Ishikawa (cell line): ENCODE measurements at regions not wholly inside any gene's neighbourhood (a gene's known extent, or its start where the extent isn't known, plus 50 kb on each side); places are given as distances from the start of the nearest gene placed in this dataset.

ENCODE experiments used
- CEBPB ChIP-seq: IDR thresholded peaks from 2 replicates; pipeline ENCODE4 v1.6.1; 2012
- CREB1 ChIP-seq: IDR thresholded peaks from 2 replicates; pipeline ENCODE4 v1.6.1; 2012; ENCODE audit warnings: low read depth
- EP300 ChIP-seq: IDR thresholded peaks from 2 replicates; pipeline ENCODE4 v1.6.1; 2012; ENCODE audit warnings: borderline replicate concordance
- FOXM1 ChIP-seq: IDR thresholded peaks from 2 replicates; pipeline ENCODE4 v1.6.1; 2012; ENCODE audit warnings: low read depth, borderline replicate concordance
- TCF12 ChIP-seq: IDR thresholded peaks from 2 replicates; pipeline ENCODE4 v1.6.1; 2012; ENCODE audit warnings: low read depth
- YY1 ChIP-seq: IDR thresholded peaks from 2 replicates; pipeline ENCODE4 v1.6.1; 2012; ENCODE audit warnings: low read depth
- TF ChIP-seq, protein P1 (sequence below): IDR thresholded peaks from 2 replicates; pipeline ENCODE4 v1.6.1; 2012; ENCODE audit warnings: low read depth, mild to moderate bottlenecking
- TF ChIP-seq, protein P2 (sequence below): IDR thresholded peaks from 2 replicates; pipeline ENCODE4 v1.6.1; 2012

DNA sequence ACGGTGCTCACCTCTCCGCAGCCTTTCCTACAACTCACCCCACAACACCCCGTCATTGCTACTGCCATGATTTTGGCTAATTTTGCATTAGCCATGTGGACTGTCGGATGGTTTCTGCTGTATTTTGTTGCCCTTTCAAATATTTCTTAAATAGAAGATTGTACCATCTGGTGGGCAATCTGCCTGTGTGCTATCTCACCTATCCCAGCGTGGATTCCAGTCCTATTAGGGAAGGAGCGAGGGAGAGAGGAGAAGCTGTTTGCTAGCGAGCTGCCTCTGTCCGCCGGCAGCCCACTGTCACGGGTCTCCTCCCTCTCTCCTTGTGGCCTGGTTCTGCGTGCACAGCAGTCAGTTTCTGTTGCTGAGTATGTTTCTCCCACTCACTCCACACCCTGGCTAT lies 336.2 kb downstream of the TXNL1 start:
- TF ChIP-seq, protein P1, sequence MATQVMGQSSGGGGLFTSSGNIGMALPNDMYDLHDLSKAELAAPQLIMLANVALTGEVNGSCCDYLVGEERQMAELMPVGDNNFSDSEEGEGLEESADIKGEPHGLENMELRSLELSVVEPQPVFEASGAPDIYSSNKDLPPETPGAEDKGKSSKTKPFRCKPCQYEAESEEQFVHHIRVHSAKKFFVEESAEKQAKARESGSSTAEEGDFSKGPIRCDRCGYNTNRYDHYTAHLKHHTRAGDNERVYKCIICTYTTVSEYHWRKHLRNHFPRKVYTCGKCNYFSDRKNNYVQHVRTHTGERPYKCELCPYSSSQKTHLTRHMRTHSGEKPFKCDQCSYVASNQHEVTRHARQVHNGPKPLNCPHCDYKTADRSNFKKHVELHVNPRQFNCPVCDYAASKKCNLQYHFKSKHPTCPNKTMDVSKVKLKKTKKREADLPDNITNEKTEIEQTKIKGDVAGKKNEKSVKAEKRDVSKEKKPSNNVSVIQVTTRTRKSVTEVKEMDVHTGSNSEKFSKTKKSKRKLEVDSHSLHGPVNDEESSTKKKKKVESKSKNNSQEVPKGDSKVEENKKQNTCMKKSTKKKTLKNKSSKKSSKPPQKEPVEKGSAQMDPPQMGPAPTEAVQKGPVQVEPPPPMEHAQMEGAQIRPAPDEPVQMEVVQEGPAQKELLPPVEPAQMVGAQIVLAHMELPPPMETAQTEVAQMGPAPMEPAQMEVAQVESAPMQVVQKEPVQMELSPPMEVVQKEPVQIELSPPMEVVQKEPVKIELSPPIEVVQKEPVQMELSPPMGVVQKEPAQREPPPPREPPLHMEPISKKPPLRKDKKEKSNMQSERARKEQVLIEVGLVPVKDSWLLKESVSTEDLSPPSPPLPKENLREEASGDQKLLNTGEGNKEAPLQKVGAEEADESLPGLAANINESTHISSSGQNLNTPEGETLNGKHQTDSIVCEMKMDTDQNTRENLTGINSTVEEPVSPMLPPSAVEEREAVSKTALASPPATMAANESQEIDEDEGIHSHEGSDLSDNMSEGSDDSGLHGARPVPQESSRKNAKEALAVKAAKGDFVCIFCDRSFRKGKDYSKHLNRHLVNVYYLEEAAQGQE: no peak
- TF ChIP-seq CREB1: no peak
- TF ChIP-seq TCF12: no peak
- no peak for TF ChIP-seq FOXM1
- TF ChIP-seq EP300: no peak
- no peak for TF ChIP-seq CEBPB
- TF ChIP-seq, protein P2, sequence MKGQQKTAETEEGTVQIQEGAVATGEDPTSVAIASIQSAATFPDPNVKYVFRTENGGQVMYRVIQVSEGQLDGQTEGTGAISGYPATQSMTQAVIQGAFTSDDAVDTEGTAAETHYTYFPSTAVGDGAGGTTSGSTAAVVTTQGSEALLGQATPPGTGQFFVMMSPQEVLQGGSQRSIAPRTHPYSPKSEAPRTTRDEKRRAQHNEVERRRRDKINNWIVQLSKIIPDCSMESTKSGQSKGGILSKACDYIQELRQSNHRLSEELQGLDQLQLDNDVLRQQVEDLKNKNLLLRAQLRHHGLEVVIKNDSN: no peak
- no peak for TF ChIP-seq YY1
